PC-3 (cell line): ENCODE measurements at regions not wholly inside any gene's neighbourhood (a gene's known extent, or its start where the extent isn't known, plus 50 kb on each side); places are given as distances from the start of the nearest gene placed in this dataset.

Experiments used
- ATAC-seq: fragments of 200-7000 bp; cut with Tn5 transposase; 2 replicates; pipeline ENCODE4 v1.9.1; 2020; ENCODE audit warnings: mild to moderate bottlenecking, moderate library complexity
- BruUV-seq: library from RNA; stranded (reverse); fragments of 400-500 nt; replicated peaks from 2 replicates; lab custom pipeline; 2021; lab: Mats Ljungman, UMichigan
- CTCF ChIA-PET: fragments of 300-600 bp; sonication (Branson Sonifier 250); formaldehyde crosslinking; loops from one replicate; lab custom pipeline; 2022; ENCODE audit warnings: antibody characterized with exemption; lab: Charles Lee
- POLR2A ChIA-PET: fragments of 300-600 bp; sonication (Branson Sonifier 250); formaldehyde crosslinking; loops from one replicate; lab custom pipeline; 2022; ENCODE audit warnings: antibody characterized with exemption; ENCODE audit not compliant: unreplicated experiment; lab: Charles Lee
- DNase-seq: peaks from one replicate; pipeline ENCODE4 v3.0.0-alpha.2; 2015
- H2AFZ ChIP-seq: fragments of 300-600 bp; sonication (generic); 2 replicates; pipeline ENCODE4 v1.6.0; 2016; ENCODE audit warnings: antibody characterized with exemption, low read length
- H3F3A ChIP-seq: fragments of 300-600 bp; sonication (generic); one replicate; pipeline ENCODE4 v1.6.0; 2017; ENCODE audit warnings: antibody characterized with exemption, low read length, control low read depth, mild to moderate bottlenecking; ENCODE audit not compliant: unreplicated experiment
- H3K27ac ChIP-seq: fragments of 300-600 bp; sonication (generic); 2 replicates; pipeline ENCODE4 v1.5.1; 2016; ENCODE audit warnings: mild to moderate bottlenecking, low read length
- H3K27me3 ChIP-seq: fragments of 300-600 bp; sonication (generic); 2 replicates; pipeline ENCODE4 v1.6.1; 2016; ENCODE audit warnings: low read length, mixed read lengths
- H3K36me3 ChIP-seq: fragments of 300-600 bp; sonication (generic); 2 replicates; pipeline ENCODE4 v1.6.1; 2016; ENCODE audit warnings: low read depth, mixed run types, low read length, mixed read lengths
- H3K4me1 ChIP-seq: fragments of 300-600 bp; sonication (generic); 2 replicates; pipeline ENCODE4 v1.5.1; 2016; ENCODE audit warnings: low read length; ENCODE audit not compliant: insufficient read depth
- H3K4me2 ChIP-seq: fragments of 300-600 bp; sonication (generic); 2 replicates; pipeline ENCODE4 v1.6.0; 2016; ENCODE audit warnings: low read length
- H3K4me3 ChIP-seq: fragments of 300-600 bp; sonication (generic); 2 replicates; pipeline ENCODE4 v1.5.1; 2016; ENCODE audit warnings: mild to moderate bottlenecking, low read length, mixed read lengths
- H3K79me2 ChIP-seq: fragments of 300-600 bp; sonication (generic); 2 replicates; pipeline ENCODE4 v1.6.1; 2017; ENCODE audit warnings: low read length, mixed read lengths
- H3K9ac ChIP-seq: fragments of 300-600 bp; sonication (generic); 2 replicates; pipeline ENCODE4 v1.6.0; 2016; ENCODE audit warnings: mild to moderate bottlenecking, low read length
- H3K9me2 ChIP-seq: fragments of 300-600 bp; sonication (generic); replicated peaks from 2 replicates; pipeline ENCODE4 v1.6.1; 2016; ENCODE audit warnings: mixed run types, low read length, mixed read lengths
- H3K9me3 ChIP-seq: fragments of 300-600 bp; sonication (generic); 2 replicates; pipeline ENCODE4 v1.6.1; 2016; ENCODE audit warnings: low read length, mixed read lengths
- H4K20me1 ChIP-seq: fragments of 300-600 bp; sonication (generic); 2 replicates; pipeline ENCODE4 v1.6.1; 2016; ENCODE audit warnings: low read length, mixed read lengths
- EZH2 ChIP-seq: fragments of 300-600 bp; sonication (generic); IDR thresholded peaks from one replicate; pipeline ENCODE4 v1.6.1; 2017; ENCODE audit warnings: antibody characterized with exemption, mild to moderate bottlenecking, low read length; ENCODE audit not compliant: unreplicated experiment
- EZH2phosphoT487 ChIP-seq: fragments of 300-600 bp; sonication (generic); IDR thresholded peaks from 2 replicates; pipeline ENCODE4 v1.6.1; 2018; ENCODE audit warnings: mild to moderate bottlenecking, antibody characterized with exemption, low read length, borderline replicate concordance
- intact Hi-C: fragments of 100-400 bp; cut with micrococcal nuclease; formaldehyde crosslinking; loops from 2 replicates; pipeline ENCODE4 v1.9.0; 2023
- TF ChIP-seq, protein P1 (sequence below): fragments of 300-600 bp; sonication (generic); conservative IDR thresholded peaks from 2 replicates; pipeline ENCODE4 v1.5.1; 2017; ENCODE audit warnings: antibody characterized with exemption, low read depth, mild to moderate bottlenecking, low read length

DNA sequence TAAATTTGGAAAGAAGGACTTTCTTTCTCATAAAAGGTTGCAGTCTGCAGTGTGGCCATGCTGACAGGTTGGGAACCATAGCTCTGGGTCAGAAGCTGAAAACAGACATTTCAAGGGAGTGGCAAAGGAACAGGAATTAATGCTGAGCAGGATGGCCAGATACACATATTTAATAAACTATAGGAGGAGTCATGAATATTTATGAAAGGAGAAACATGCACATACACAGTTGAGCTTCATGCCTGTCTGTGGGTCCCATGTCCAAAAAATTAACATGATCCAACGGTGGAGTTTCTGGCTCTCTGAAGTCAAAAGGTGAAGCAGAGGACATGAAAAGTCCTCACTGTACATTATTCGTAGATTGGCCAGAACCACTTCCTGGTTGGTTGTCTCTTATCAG is 2556.0 kb downstream of the PCDH9 start:
- TF ChIP-seq EZH2phosphoT487 = no peak
- TF ChIP-seq, protein P1, sequence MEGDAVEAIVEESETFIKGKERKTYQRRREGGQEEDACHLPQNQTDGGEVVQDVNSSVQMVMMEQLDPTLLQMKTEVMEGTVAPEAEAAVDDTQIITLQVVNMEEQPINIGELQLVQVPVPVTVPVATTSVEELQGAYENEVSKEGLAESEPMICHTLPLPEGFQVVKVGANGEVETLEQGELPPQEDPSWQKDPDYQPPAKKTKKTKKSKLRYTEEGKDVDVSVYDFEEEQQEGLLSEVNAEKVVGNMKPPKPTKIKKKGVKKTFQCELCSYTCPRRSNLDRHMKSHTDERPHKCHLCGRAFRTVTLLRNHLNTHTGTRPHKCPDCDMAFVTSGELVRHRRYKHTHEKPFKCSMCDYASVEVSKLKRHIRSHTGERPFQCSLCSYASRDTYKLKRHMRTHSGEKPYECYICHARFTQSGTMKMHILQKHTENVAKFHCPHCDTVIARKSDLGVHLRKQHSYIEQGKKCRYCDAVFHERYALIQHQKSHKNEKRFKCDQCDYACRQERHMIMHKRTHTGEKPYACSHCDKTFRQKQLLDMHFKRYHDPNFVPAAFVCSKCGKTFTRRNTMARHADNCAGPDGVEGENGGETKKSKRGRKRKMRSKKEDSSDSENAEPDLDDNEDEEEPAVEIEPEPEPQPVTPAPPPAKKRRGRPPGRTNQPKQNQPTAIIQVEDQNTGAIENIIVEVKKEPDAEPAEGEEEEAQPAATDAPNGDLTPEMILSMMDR = no peak
- TF ChIP-seq EZH2 = no peak
- no peaks in the 10 kb centered on the region for H4K20me1 ChIP-seq
- no peak overlapping the region for H2AFZ ChIP-seq
- H3K4me2 ChIP-seq = no peak overlapping the region
- DNase-seq (no peak), ATAC-seq (no peak)
- no peak overlapping the region for H3K27ac ChIP-seq
- no TSS peak for BruUV-seq
- no peaks in the 10 kb centered on the region for H3K36me3 ChIP-seq
- POLR2A ChIA-PET = no interaction called here
- intact Hi-C loops = no loop called here
- no peaks in the 10 kb centered on the region for H3K9me3 ChIP-seq
- no peaks in the 10 kb centered on the region for H3K27me3 ChIP-seq
- H3K9ac ChIP-seq = no peak overlapping the region
- no peaks in the 10 kb centered on the region for H3K79me2 ChIP-seq
- no peaks in the 10 kb centered on the region for H3K9me2 ChIP-seq
- H3K4me1 ChIP-seq = peaks cover 22% of the 10 kb centered on the region
- CTCF ChIA-PET = no interaction called here
- H3F3A ChIP-seq = no peaks in the 10 kb centered on the region
- H3K4me3 ChIP-seq = no peak overlapping the region

DNA sequence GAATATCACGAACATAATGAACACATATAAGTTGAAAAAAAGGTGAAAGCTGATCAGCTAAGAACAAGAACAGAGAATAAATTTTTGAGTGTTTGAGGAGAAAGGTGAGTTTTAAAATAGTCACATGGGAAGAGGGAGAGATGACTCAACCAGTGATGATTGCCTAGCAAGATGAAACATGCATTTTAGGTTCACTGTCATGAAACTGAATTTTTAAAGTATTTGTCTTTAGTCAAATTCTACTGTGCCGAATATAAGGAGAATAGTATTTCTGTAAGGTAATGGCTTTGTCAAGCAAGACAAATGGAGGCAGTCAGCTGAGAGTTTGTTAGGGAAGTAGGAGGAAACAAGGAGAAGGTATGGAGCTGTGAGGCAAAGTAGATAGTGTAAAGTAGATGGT is 2557.4 kb downstream of the PCDH9 start:
- DNase-seq = no peak

DNA sequence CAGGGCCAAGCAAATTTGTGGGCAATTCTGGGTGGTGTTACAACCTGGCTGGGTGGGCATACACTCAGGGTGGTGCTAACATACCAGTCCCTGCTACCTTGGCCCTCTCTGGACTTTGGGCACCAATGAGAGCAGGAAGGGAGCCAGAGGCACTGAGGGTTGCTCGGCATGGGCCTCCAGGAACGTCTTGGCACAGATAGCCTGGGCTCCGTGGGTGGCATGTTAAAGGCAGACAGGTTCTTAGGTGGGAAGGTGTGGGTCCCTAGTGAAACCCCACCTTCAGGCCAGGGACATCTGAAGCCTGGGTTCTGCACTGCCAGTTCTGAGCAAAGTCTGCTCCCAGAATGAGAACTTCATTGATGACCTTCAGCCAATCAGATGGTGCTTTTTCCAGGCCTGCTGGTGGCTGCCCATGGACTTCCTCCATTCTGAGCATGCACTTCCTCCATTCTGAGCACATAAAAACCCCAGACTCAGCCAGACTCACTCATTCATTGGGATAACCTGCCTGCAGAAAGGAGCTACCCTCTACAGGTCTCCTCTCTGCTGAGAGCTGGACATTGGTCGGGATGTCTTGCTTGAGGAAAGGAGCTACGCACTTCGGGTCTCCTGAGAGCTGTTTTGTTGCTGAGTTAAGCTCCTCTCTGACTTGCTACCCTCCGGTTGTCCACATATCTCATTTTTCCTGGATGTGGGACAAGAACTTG is 2567.1 kb downstream of the PCDH9 start:
- POLR2A ChIA-PET = no interaction called here

More for the DNA sequence above, 2557.4 kb downstream of the PCDH9 start:
- no peaks in the 10 kb centered on the region for H3K9me2 ChIP-seq
- H3K27ac ChIP-seq = no peak overlapping the region
- H3K4me3 ChIP-seq = no peak overlapping the region
- ChIA-PET CTCF (no interaction called here), POLR2A (no interaction called here)
- H3K36me3 ChIP-seq = no peaks in the 10 kb centered on the region
- no peaks in the 10 kb centered on the region for H3K79me2 ChIP-seq
- no peaks in the 10 kb centered on the region for H3K9me3 ChIP-seq
- TF ChIP-seq EZH2 (no peak), EZH2phosphoT487 (no peak)
- TF ChIP-seq, protein P1 = no peak
- H2AFZ ChIP-seq = no peak overlapping the region
- intact Hi-C loops = no loop called here
- H3F3A ChIP-seq = no peaks in the 10 kb centered on the region
- no TSS peak for BruUV-seq
- no peak overlapping the region for H3K9ac ChIP-seq
- ATAC-seq = no peak
- H3K27me3 ChIP-seq = no peaks in the 10 kb centered on the region
- H4K20me1 ChIP-seq = no peaks in the 10 kb centered on the region
- H3K4me2 ChIP-seq = no peak overlapping the region
- H3K4me1 ChIP-seq = peaks cover 22% of the 10 kb centered on the region

More for the DNA sequence above, 2567.1 kb downstream of the PCDH9 start:
- Histone ChIP-seq H3F3A (no peaks in the 10 kb centered on the region), H3K4me2 (no peak overlapping the region), H3K4me1 (no peaks in the 10 kb centered on the region), H3K27me3 (no peaks in the 10 kb centered on the region), H3K9me3 (no peaks in the 10 kb centered on the region), H3K36me3 (no peaks in the 10 kb centered on the region), H2AFZ (no peak overlapping the region), H3K79me2 (no peaks in the 10 kb centered on the region), H3K27ac (no peak overlapping the region), H4K20me1 (no peaks in the 10 kb centered on the region), H3K9me2 (no peaks in the 10 kb centered on the region), H3K9ac (no peak overlapping the region), H3K4me3 (no peak overlapping the region)
- intact Hi-C loops = no loop called here
- no peak for DNase-seq
- ATAC-seq = no peak
- CTCF ChIA-PET = no interaction called here
- TF ChIP-seq, protein P1 = no peak
- TF ChIP-seq EZH2phosphoT487 (no peak), EZH2 (no peak)
- no TSS peak for BruUV-seq
